Stimulated activated CD8-positive, alpha-beta memory T cell treated with anti-CD3 and anti-CD28 coated beads, Interleukin-2, amount 100 ng/mL, for 1 hour (primary cell): ENCODE measurements at regions not wholly inside any gene's neighbourhood (a gene's known extent, or its start where the extent isn't known, plus 50 kb on each side); places are given as distances from the start of the nearest gene placed in this dataset.

Experiments used
- DNase-seq, 2 donors: peaks; one replicate each; pipeline ENCODE4 v3.0.0-alpha.2; 2020; ENCODE audit warnings: low read depth in 2 of 2

DNA sequence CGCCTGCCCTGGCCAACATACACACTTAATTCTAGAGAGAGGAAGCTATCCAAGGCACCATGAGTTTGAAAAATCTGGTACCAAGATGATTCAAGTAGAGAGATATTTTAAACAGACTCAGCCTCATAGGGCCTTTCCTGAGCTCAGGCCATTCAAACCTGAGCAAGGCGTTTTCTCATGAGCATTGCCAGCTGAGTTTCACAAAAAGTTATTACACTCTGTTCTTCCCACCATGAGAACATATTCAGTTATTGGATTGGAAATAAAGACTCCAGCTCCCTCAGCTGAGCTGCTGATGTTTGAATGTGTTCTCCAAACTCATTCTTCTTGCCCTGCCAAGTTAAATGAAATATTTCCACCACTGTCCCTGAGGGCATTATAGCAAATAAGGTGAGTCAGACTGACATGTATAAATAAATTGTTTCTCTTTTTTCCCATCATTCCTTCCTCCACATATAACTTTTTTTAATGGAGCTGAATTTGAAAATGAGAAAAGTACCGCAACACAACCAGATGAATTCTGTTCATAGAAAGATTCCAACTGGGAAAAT is 429.6 kb downstream of the RAB28 start:
- DNase-seq, result no peak

DNA sequence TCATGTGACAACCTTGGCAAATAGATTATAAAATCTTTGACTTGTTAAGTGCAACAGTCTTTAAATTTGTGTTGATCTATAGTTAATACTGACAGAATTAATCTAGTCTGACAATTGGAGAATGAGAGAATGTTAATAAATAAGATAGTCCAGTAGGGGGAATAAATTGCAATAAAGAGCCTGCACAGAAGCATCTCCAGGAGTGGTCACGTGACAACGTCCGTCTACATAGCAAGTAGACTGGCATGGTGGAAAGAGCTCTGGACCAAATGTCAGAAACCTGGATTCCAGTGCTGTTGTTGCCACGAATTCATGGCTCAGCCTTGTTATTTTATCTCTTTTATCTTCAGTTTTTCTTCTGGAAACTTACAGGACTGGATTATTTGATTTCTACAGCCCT is 436.5 kb downstream of the RAB28 start:
- no peak for DNase-seq

DNA sequence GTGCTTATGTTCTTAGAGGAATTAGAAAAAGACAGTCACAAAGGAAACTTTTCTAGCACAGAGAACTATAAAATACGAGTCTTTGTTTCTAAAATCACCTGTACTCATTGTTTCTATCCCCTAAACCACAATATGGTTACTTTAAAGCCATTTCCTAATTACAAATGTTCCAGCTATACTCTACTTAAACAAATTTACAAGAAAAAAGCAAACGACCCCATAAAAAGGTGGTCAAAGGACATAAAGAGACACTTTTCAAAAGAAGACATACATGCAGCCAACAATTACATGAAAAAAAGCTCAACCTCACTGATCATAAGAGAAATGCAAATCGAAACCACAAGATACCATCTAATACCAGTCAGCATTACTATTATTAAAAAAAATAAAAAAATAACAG is 447.3 kb downstream of the RAB28 start:
- no peak for DNase-seq

DNA sequence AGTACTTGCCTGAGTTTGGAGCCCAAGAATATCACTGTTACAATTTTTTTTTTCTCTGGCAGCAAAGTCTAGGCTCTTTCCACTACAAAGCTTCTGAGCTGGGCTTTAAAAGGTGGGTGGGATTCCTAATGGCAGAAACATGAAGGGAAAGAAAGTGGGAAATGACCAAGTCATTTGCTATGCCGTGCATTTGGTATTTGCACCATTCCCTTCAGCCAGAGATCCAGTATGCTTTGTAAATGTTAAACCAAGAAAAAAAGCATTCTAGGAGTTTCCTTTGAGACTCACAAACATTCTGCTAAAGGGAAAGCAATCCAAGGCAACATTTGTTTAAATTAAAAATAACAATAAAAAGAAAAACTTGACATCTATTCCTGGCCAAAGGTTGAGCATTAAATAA is 451.2 kb downstream of the RAB28 start:
- DNase-seq, result no peak

DNA sequence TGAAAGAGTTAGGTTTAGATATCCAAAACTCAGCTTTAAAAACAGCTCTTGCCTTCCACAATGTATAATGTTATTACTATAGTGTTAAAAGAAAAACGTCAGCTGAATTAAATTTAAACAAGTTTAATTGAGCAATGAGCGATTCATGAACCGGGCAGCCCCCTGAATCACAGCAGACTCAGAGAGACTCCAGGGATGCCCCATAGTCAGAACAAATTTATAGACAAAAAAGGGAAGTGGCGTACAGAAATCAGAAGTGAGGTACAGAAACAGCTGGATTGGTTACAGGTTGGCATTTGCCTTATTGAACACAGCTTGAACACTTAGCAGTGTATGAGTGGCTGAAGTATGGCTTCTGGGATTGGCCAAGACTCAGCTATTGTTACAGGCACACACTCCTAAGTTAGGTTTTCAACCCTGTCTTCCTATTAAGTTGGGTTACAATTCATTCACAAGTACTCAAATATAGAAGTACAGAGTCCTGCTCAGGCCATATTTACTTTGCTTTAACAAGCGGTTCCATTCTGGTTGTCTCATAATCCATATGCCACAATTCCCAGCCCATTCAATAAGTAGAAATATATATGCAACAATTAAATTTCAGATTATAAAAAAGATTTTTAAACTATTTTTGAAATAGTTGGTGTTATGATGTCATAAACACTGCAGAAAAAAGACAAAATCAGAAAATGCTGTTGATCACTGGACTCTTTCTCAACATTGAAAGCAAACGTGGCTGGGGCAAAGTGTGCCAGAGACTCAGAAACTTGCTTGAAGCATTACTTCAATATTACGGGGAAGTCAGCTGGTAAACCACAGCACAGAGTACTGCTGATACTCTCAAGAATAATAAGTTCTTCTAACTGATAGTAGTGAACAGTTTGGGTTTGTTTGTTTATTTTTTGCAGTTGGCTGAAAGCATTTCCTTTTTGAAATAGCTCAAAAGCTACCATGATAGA is 459.7 kb downstream of the RAB28 start:
- no peak for DNase-seq

DNA sequence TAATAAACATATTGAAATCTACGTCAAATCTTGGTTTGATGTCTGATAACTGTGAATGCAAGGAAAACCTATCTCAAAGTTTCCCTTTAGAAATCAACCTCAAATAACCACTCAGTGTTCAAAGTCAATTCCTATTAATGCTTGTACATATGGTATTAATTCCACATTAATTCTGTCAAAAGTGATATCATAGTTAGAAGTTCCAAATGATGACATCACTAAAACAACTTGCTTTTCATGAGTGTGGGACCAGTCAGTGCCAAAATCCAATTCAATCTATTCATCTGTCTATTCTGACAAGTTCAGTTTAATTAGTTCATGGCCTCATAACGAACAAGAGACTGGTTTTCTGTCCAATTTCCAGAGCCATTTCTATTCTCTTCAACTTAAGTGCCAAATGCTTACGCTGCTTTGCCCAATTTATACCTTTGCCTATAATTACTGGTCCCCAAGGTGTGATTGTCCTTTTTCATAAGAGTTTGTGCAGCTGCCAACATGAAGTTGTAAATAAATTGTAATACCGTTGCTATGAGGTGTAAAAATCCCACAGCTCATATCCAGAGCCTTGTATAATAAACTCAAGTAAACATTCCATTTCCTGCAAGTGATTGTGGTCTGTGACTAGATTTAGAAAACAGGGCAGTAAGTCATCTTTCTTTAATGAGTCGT is 476.2 kb downstream of the RAB28 start:
- no peak for DNase-seq

DNA sequence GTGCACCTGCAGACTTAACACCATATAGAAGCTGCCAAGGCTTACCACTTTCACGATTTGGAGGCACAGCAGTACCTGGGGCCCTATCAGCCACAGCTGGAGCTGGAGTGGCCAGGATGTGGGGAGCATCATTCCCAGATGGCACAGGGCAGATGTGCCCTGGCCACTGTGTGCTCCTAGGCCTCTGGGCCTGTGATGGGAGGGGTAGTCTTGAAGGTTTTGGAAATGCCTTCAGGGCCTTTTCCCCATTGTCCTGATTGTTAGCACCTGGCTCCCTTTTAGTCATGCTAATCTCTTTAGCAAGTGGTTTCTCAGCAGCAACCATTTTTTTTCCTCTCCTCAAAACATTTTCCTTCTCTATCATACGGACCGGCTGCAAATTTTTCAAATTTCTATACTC is 490.2 kb downstream of the RAB28 start:
- DNase-seq, result no peak

DNA sequence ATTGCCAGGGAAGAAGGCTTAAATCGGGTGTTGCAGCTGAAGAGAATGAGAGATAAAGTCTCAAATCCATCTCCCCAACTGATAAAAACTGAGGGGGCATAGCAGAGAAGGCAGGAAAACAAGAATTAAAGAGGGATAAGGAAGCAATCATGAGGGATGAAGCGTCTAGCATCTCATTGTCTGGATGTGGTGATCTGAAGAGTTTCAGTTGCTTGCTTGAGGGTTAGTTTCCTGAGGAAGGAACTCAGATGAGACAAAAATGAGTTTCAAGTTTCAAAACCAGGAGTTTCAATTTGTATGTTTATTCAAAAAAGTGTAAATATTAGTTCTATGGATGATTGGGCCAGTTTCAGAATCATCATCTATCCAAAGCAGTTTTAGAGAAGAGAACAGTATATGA is 496.9 kb downstream of the RAB28 start:
- no peak for DNase-seq

DNA sequence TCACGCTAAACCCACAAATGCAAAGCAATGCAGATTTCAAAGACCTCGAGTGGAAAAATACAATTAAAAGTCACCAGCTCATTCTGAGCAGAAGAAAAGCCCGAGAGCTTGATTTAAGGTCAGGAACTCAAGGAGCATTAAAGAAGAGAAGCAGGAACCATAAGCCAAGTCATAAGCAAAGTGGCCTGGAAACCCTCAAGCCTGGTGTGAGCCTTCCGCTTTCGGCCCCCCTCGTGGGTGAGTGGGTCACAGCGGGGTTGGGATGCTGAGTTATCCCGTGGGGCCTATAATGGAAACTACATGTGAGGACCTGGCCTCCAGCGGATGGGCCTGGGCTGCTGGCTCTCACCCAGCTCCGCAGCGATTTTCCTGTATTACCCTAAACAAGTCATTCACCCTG is 504.3 kb downstream of the RAB28 start:
- DNase-seq, result no peak

DNA sequence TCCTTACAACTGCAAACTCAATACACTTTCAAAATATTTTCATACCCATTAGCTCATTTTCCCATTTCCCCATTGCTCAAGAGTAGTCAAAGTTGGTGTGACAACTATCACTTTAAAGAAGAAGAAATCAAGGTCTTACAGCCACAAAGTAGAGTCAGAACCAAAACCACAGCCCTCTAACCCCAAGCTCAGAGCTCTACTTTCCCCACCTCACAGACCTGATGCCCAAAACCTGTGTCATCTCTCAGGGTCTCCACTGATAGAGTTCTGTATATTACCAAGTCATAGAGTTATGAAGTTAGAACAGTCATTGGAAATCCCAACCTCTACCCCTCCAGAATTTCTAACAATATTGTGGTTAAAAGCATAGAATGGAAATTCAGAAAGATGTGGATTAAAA is 505.8 kb downstream of the RAB28 start:
- no peak for DNase-seq

DNA sequence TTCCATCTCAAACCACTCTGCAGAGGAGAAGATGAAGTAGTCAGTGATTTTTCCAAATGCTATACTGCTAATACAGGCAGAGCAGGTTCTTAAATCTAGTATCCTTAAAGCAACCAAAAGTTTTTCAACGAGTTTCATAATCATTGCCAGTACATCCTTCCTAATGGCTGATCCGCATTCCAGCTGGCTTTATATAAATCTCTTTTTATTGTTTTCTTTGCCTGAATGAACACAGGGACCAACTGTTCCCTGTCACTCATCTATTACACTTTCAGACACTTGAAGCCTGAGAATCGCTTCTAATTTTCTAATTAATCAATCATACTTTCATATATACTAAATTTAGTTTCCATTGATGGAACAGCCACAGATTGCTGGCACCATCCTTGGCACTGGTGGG is 508.6 kb downstream of the RAB28 start:
- no peak for DNase-seq

DNA sequence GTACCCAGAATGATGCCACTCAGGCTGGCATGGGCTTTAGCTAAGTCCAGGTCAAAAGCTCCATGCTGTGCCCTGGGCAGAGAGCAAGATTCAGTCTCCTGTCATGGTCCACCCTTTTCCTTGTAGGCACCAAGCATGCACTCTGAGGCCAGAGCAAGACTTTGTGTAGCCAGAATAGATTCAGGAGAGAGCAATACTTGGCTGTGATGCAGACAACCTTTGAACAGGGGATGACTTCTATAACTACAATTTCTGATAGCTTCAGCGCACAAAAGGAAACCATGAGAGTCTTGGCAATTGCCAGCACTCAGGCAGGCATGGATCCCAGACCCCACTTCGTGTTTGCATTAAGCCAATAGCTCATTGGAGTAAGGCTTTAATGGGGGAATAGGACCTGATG is 510.6 kb downstream of the RAB28 start:
- no peak for DNase-seq

DNA sequence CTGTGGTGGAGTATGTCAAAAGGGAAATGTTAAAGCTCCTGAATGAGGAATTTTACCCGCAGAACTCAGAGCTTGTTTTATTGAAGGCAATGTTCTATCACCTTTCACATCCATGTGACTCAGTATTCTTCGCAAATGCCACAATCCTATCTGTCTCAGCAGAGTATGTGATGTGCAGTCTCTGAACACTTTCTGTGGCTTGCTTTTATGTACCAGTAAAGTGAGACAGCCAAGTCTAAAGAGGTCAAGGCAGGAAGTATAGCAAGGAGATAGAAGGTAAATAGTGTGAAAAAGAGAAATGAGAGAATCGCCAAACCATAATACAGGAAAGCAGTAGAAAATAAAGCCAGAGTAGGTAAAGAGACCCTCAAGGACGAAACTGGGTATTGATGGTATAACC is 515.8 kb downstream of the RAB28 start:
- no peak for DNase-seq

DNA sequence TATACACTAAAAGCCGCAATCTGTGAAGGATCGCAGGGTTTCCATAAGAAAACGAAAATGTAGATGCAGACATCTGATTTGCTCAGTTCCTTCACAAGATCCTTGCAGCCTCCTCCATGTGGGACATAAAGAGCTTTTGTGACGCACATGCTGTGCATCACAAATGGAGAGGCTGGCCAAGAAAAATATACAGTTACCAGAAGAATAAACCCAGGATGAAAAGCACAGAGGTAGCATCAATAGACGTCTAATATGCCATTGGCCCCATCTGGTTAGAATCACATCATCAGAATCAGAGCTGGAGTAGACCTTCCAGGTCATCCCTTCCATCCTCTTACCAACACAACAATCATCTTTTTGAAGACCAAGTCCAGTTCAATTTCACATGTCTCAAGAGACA is 517.4 kb downstream of the RAB28 start:
- no peak for DNase-seq

DNA sequence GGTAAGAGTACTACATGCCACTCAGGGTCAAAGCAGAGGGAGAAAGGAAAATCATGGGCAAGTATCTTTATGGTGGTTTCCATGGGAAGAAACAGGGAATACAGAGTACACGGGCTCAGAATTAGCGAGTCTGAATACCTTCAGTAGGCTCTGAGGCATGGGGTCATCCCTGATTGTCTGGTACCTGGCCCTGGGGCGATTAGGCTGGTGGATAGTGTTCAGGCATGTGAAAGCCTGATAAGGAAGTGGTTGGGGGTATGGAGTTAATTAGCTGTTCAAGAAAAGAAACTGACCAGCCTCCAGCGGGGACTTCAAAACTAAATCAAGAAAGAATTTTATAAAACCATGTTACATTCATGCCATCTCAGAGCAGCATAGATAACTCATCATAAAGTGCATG is 518.8 kb downstream of the RAB28 start:
- no peak for DNase-seq

DNA sequence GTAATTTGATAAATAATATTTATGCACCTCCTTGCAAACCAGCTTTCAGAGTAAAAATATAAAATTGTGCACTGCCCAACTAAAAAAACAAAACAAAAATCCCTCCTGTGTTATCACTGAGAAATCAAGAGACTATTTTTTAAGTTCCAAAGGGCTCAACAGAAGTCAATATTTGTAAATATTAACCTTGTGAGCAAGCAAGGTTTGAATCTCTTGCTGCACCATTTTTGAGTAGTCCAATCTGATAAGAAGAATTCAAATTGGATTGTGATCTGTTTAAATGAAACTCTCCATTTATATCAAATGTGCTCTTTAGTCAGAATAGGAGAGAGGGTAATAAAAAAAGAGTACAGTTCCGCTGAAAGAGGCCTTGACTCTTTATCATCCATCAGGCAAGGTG is 520.2 kb downstream of the RAB28 start:
- DNase-seq, result no peak

DNA sequence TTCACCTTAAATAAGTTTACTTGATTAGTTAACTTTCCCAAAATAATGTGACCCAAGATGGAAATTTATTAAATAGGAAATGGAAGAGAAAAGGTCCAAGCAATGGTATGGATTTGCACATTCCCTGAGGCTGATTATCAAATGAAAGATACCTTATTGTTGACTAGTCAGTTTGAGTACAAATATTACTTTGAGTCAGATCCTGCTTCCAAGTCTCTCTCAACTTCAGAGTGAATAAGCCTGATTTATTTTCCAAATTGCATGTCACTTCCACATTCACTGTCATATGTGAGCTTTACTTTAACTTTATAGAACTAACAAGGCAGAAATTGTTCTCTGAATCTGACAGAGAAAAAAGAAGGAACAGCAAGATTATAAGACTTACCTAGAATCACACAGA is 520.8 kb downstream of the RAB28 start:
- no peak for DNase-seq

DNA sequence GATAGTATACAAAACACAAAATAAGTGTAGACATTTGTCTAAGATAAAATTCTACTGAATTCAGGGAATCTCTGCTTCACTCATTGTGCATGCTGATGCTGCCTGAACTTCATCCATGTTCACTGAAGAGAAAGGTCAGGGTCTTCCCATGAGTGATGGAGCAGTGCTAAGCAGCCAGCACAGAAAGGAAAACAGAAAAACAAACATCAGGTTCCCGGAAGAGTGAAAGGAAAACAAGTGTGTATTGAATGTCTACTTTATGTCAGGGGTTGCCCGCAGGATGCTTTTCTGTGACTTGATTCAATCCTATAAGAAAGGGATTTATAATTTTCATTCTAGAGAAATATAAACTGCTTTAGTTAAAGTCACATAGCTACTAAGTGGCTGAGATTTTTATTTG is 522.4 kb downstream of the RAB28 start:
- DNase-seq, result no peak

DNA sequence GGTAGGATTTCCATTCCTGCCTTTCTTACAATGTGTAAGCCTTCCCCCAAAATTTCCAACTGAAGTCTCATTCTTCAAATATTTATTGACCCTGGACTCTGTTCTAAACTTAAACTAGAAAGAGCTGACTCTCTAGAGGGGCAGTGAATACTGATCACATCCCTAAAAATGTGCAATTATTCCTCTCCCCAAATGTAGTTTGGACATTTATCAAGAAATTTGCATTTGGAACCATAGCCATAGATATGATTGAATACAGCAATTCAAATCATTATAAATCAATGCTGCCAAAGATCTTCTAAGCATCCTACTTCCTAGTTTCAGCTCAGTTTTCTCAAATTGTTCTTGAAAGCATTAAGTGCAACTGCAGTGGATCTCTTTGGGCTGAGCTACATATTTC is 525.7 kb downstream of the RAB28 start:
- no peak for DNase-seq

DNA sequence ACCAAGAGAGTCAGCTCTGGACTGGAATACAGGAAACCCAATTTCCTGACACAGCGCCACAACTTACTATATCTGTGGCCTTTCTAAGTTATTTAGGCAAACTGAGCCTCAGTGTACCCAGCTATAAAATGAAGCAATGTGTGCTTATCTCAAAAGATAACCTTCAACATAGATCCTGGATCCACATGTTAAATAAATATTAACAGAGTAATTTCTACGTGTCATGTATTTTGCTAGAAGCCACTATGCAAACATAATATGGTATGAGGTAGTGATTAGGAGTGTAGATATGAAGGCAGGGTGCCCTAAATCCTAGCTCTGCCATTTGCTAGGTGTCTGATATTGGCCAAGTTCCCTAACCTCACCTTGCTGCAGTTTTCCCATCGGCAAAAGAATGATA is 527.0 kb downstream of the RAB28 start:
- DNase-seq, result no peak

DNA sequence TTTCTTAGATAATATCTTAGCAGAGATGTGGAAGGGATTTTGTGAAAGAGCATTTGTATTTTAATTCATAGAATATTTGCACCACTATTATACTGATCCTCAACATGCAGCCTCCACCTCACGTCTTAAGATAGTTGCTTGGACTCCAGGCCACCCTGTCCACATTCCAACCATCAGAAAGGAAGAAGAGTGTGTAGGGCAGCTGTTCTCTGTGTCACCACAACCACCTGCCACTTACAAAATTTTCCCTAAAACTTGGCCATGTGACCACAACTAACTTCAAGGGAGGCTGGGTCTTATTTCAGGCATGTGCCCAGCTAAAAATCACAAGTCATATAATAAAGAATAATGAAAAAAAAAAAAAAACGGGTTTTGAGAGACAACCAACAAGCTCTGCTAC is 528.1 kb downstream of the RAB28 start:
- DNase-seq, result no peak

DNA sequence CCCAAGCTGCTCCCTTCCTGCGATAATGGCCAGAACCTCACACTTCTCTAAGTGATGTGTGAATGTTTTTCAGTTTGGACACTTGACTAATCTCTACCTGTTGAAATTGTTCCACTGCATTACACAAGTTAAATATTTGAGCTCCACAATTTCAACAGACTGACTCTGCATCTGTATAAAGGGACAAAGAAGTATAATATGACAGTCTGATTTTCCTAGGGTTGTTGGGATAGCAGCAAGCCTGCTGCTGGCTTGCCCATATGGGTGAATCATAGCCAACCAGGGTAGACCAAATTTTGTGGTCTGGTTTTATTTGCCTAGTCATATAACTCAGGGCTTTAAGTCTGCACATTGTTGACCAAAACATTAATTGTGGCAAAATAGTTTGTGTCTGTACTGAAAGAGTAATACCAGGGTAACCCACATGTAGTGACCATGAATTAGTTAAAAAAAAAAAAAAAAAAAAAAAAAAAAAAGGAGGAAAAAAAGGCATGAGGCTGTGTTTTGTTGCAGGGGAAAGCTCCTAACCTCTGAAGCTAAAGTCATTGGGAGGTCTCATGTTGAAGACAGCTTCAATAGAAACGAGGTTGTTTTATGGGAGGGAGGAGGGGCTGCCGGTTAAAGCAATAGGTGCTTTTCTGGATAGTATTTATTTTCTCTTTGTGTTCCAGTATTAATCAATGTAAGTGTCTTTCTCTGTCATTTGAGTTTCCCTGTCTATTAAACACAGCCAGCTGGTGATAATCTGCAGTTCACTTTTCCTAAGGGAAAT is 534.2 kb downstream of the RAB28 start:
- DNase-seq, result no peak
